Astrocyte (in vitro differentiated cells and primary cell): ENCODE measurements at regions not wholly inside any gene's neighbourhood (a gene's known extent, or its start where the extent isn't known, plus 50 kb on each side); places are given as distances from the start of the nearest gene placed in this dataset.

Experiments used
- DNase-seq: peaks from one replicate; pipeline ENCODE4 v3.0.0-alpha.2; 2010; ENCODE audit warnings: low read depth
- FAIRE-seq: peaks from 2 replicates; lab custom pipeline; 2011; peaks lifted over from hg19 to GRCh38; lab: Jason Lieb, UNC
- H2AFZ ChIP-seq: 2 replicates; pipeline ENCODE4 v1.6.0; 2012; ENCODE audit warnings: low read depth, low read length, inconsistent platforms
- H3K27ac ChIP-seq: 2 replicates; pipeline ENCODE4 v1.5.1; 2011; ENCODE audit warnings: low read depth, low read length, inconsistent platforms
- H3K27me3 ChIP-seq: 2 replicates; pipeline ENCODE4 v1.6.0; 2011; ENCODE audit warnings: low read length, inconsistent platforms; ENCODE audit not compliant: insufficient read depth
- H3K36me3 ChIP-seq: 2 replicates; pipeline ENCODE4 v1.5.1; 2011; ENCODE audit warnings: low read length, inconsistent platforms; ENCODE audit not compliant: insufficient read depth
- H3K4me1 ChIP-seq: 2 replicates; pipeline ENCODE4 v1.5.1; 2011; ENCODE audit warnings: low read length, inconsistent platforms; ENCODE audit not compliant: insufficient read depth
- H3K4me2 ChIP-seq: 2 replicates; pipeline ENCODE4 v1.6.0; 2012; ENCODE audit warnings: low read length, inconsistent platforms
- H3K4me3 ChIP-seq: 2 replicates; pipeline ENCODE4 v1.5.1; 2011; ENCODE audit warnings: low read depth, mild to moderate bottlenecking, low read length, inconsistent platforms; ENCODE audit not compliant: insufficient read depth
- H3K79me2 ChIP-seq: 2 replicates; pipeline ENCODE4 v1.6.0; 2012; ENCODE audit warnings: mild to moderate bottlenecking, low read length, inconsistent platforms; ENCODE audit not compliant: insufficient read depth
- H3K9ac ChIP-seq: 2 replicates; pipeline ENCODE4 v1.6.0; 2012; ENCODE audit warnings: mild to moderate bottlenecking, low read length, inconsistent platforms
- H3K9me3 ChIP-seq: 2 replicates; pipeline ENCODE4 v1.5.1; 2012; ENCODE audit warnings: low read depth, mild to moderate bottlenecking, low read length, inconsistent platforms; ENCODE audit not compliant: insufficient read depth
- H4K20me1 ChIP-seq: 2 replicates; pipeline ENCODE4 v1.6.0; 2012; ENCODE audit warnings: low read length, inconsistent platforms; ENCODE audit not compliant: insufficient read depth
- H3K27ac Mint-ChIP-seq: one replicate; pipeline ENCODE4 v1.8.0; 2021; ENCODE audit warnings: mild to moderate bottlenecking, mixed read lengths; ENCODE audit not compliant: unreplicated experiment
- H3K27me3 Mint-ChIP-seq: one replicate; pipeline ENCODE4 v1.8.0; 2021; ENCODE audit warnings: low read depth, mixed read lengths; ENCODE audit not compliant: unreplicated experiment
- H3K36me3 Mint-ChIP-seq: one replicate; pipeline ENCODE4 v1.8.0; 2021; ENCODE audit warnings: low read depth, mixed read lengths; ENCODE audit not compliant: unreplicated experiment
- H3K4me1 Mint-ChIP-seq: one replicate; pipeline ENCODE4 v1.8.0; 2021; ENCODE audit warnings: low read depth, mixed read lengths; ENCODE audit not compliant: unreplicated experiment
- H3K4me3 Mint-ChIP-seq: one replicate; pipeline ENCODE4 v1.8.0; 2021; ENCODE audit warnings: mild to moderate bottlenecking, moderate library complexity, mixed read lengths; ENCODE audit not compliant: unreplicated experiment
- H3K9me3 Mint-ChIP-seq: one replicate; pipeline ENCODE4 v1.8.0; 2021; ENCODE audit warnings: mild to moderate bottlenecking, mixed read lengths; ENCODE audit not compliant: unreplicated experiment
- CTCF ChIP-seq: IDR thresholded peaks from 2 replicates; pipeline ENCODE4 v1.5.1; 2011; ENCODE audit warnings: low read depth, mild to moderate bottlenecking, inconsistent platforms, low read length, moderate library complexity; ENCODE audit not compliant: insufficient read depth
- EZH2 ChIP-seq: IDR thresholded peaks from 2 replicates; pipeline ENCODE4 v1.6.1; 2012; ENCODE audit warnings: mild to moderate bottlenecking, low read length, inconsistent platforms; ENCODE audit not compliant: insufficient read depth

- H3K4me1 ChIP-seq, result no peaks in the 10 kb centered on the region
- Mint-ChIP-seq H3K27me3 (peaks cover 3% of the 10 kb centered on the region), H3K36me3 (no peaks in the 10 kb centered on the region), H3K27ac (no peak overlapping the region), H3K4me3 (no peak overlapping the region), H3K9me3 (no peaks in the 10 kb centered on the region), H3K4me1 (no peaks in the 10 kb centered on the region)
- TF ChIP-seq CTCF, result no peak
- TF ChIP-seq EZH2, result no peak
- H3K9ac ChIP-seq, result no peak overlapping the region
- DNase-seq, result no peak
- no peaks in the 10 kb centered on the region for H4K20me1 ChIP-seq
- no peak for FAIRE-seq
- H3K79me2 ChIP-seq, result no peaks in the 10 kb centered on the region
- H3K27ac ChIP-seq, result no peak overlapping the region
- no peaks in the 10 kb centered on the region for H3K9me3 ChIP-seq
- no peaks in the 10 kb centered on the region for H3K36me3 ChIP-seq
- no peak overlapping the region for H3K4me2 ChIP-seq
- no peak overlapping the region for H3K4me3 ChIP-seq
- no peak overlapping the region for H2AFZ ChIP-seq
- H3K27me3 ChIP-seq, result no peaks in the 10 kb centered on the region
Measured at GRCh38 chr4:11719879-11720278, 291.2 kb upstream of the HS3ST1 start.

GRCh38 chr4:11715753-11716521, 287.2 kb upstream of the HS3ST1 start:
- Histone ChIP-seq H3K4me1 (no peaks in the 10 kb centered on the region), H3K9me3 (no peaks in the 10 kb centered on the region), H3K4me3 (no peak overlapping the region), H3K9ac (no peak overlapping the region), H3K4me2 (no peak overlapping the region), H3K27ac (no peak overlapping the region), H3K79me2 (no peaks in the 10 kb centered on the region), H3K27me3 (no peaks in the 10 kb centered on the region), H2AFZ (no peak overlapping the region), H3K36me3 (no peaks in the 10 kb centered on the region), H4K20me1 (no peaks in the 10 kb centered on the region)
- FAIRE-seq, result no peak
- DNase-seq, result no peak
- no peaks in the 10 kb centered on the region for H3K9me3 Mint-ChIP-seq
- no peak for TF ChIP-seq EZH2
- no peak for TF ChIP-seq CTCF
- no peaks in the 10 kb centered on the region for H3K27me3 Mint-ChIP-seq
- no peaks in the 10 kb centered on the region for H3K36me3 Mint-ChIP-seq
- H3K4me3 Mint-ChIP-seq, result no peak overlapping the region
- H3K4me1 Mint-ChIP-seq, result peaks cover 2% of the 10 kb centered on the region
- no peak overlapping the region for H3K27ac Mint-ChIP-seq

GRCh38 chr4:11710453-11711093, 281.9 kb upstream of the HS3ST1 start:
- no peaks in the 10 kb centered on the region for H4K20me1 ChIP-seq
- no peaks in the 10 kb centered on the region for H3K27me3 ChIP-seq
- no peaks in the 10 kb centered on the region for H3K4me1 ChIP-seq
- FAIRE-seq (no peak), DNase-seq (peak; percentile 75)
- no peak overlapping the region for H3K9ac ChIP-seq
- peaks cover 9% of the 10 kb centered on the region for H3K4me1 Mint-ChIP-seq
- H3K9me3 Mint-ChIP-seq, result no peaks in the 10 kb centered on the region
- no peak overlapping the region for H3K4me3 ChIP-seq
- no peak overlapping the region for H3K27ac ChIP-seq
- no peak overlapping the region for H3K27ac Mint-ChIP-seq
- no peak overlapping the region for H2AFZ ChIP-seq
- H3K9me3 ChIP-seq, result no peaks in the 10 kb centered on the region
- H3K4me2 ChIP-seq, result peak overlapping the region; percentile 3
- H3K36me3 Mint-ChIP-seq, result no peaks in the 10 kb centered on the region
- no peaks in the 10 kb centered on the region for H3K27me3 Mint-ChIP-seq
- H3K4me3 Mint-ChIP-seq, result no peak overlapping the region
- no peaks in the 10 kb centered on the region for H3K36me3 ChIP-seq
- no peaks in the 10 kb centered on the region for H3K79me2 ChIP-seq
- TF ChIP-seq EZH2, result no peak
- no peak for TF ChIP-seq CTCF
